ENCODE measurements at regions not wholly inside any gene's neighbourhood (a gene's known extent, or its start where the extent isn't known, plus 50 kb on each side); places are given as distances from the start of the nearest gene placed in this dataset.

DNA sequence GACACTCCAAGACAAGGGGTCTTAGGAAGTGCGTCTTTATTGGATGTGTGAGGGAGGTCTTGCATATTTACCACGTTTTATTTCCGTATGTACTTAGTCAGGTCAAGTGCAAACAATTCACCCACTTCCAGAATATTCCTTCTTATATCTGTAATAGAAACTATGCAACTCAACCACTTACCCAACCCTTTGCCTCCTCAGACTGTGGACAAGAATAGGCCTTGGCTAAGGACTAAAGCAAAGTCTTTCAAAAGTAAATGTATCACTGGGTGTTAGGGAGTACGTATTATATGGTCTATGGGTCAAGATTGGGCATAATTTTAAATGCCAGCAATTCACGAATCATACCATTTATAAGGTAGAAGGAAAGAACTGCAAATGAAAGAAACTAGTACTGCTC lies 484.8 kb downstream of the MBD2 start (continued):
- no peak for TF ChIP-seq TOE1 (IDR thresholded peaks at IDR 0.05; ENCODE audit: borderline replicate concordance)
- TF ChIP-seq TOE1 (CRISPR knock-in tag; IDR thresholded peaks at IDR 0.05; ENCODE audit: borderline replicate concordance, low read depth), result no peak
- TF ChIP-seq, protein P1, sequence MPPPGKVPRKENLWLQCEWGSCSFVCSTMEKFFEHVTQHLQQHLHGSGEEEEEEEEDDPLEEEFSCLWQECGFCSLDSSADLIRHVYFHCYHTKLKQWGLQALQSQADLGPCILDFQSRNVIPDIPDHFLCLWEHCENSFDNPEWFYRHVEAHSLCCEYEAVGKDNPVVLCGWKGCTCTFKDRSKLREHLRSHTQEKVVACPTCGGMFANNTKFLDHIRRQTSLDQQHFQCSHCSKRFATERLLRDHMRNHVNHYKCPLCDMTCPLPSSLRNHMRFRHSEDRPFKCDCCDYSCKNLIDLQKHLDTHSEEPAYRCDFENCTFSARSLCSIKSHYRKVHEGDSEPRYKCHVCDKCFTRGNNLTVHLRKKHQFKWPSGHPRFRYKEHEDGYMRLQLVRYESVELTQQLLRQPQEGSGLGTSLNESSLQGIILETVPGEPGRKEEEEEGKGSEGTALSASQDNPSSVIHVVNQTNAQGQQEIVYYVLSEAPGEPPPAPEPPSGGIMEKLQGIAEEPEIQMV (tag; conservative IDR thresholded peaks at IDR 0.05; ENCODE audit: low read depth), result no peak
- no peak for TF ChIP-seq LCOR (CRISPR knock-in tag; IDR thresholded peaks at IDR 0.05)
- no peak for TF ChIP-seq ZBED1 (IDR thresholded peaks at IDR 0.05)
- TF ChIP-seq TAL1 (IDR thresholded peaks at IDR 0.05), result no peak
- TF ChIP-seq ZNF124 (CRISPR knock-in tag; IDR thresholded peaks at IDR 0.05), result no peak

- ATAC-seq (no peak), FAIRE-seq (no peak), DNase-seq (ENCODE audit: extremely low read depth in 1 of 4, low spot score in 3 of 4) (no peak)
- intact Hi-C loops (cut with micrococcal nuclease) (no loop called here), in situ Hi-C loops (cut with MboI) (no loop called here)
- no peak overlapping the region for H3K27ac ChIP-seq (ENCODE audit: extremely low read depth, low read depth, low read length)
- no peak overlapping the region for H2AFZ ChIP-seq (ENCODE audit: low read depth, low read length)
- H3K9me1 ChIP-seq (ENCODE audit: control insufficient read depth, insufficient read depth, low read length), result no peaks in the 10 kb centered on the region
- CTCF ChIA-PET (ENCODE audit: low intra/inter-chr PET ratio), result no interaction called here
- no peaks in the 10 kb centered on the region for H3K9me3 ChIP-seq (replicated peaks; ENCODE audit: control insufficient read depth, insufficient read depth, low read depth, low read length)
- no peak for TF ChIP-seq SMARCC2 (IDR thresholded peaks at IDR 0.05; ENCODE audit: low read depth)
- TF ChIP-seq ZNF696 (CRISPR knock-in tag; conservative IDR thresholded peaks at IDR 0.05), result no peak
- TF ChIP-seq, protein P2, sequence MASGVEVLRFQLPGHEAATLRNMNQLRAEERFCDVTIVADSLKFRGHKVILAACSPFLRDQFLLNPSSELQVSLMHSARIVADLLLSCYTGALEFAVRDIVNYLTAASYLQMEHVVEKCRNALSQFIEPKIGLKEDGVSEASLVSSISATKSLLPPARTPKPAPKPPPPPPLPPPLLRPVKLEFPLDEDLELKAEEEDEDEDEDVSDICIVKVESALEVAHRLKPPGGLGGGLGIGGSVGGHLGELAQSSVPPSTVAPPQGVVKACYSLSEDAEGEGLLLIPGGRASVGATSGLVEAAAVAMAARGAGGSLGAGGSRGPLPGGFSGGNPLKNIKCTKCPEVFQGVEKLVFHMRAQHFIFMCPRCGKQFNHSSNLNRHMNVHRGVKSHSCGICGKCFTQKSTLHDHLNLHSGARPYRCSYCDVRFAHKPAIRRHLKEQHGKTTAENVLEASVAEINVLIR (CRISPR knock-in tag; IDR thresholded peaks at IDR 0.05), result no peak
- no peak for TF ChIP-seq OTX1 (CRISPR knock-in tag; IDR thresholded peaks at IDR 0.05)
- no peak for TF ChIP-seq MCM7 (IDR thresholded peaks at IDR 0.05)
- no peak for TF ChIP-seq ZNF263 (CRISPR knock-in tag; IDR thresholded peaks at IDR 0.05; ENCODE audit: borderline replicate concordance)
- TF ChIP-seq U2AF1 (optimal IDR thresholded peaks at IDR 0.05; ENCODE audit: low read depth, low read length), result no peak
- no peak for TF ChIP-seq MEF2A (IDR thresholded peaks at IDR 0.05; ENCODE audit: control insufficient read depth, low read depth, low read length)
- no peak for TF ChIP-seq KLF10 (CRISPR knock-in tag; IDR thresholded peaks at IDR 0.05)
- no peak for TF ChIP-seq BRD4 (IDR thresholded peaks at IDR 0.05)
- no peak for TF ChIP-seq SREBF2 (CRISPR knock-in tag; IDR thresholded peaks at IDR 0.05)
- H3K4me2 ChIP-seq (ENCODE audit: insufficient read depth, low read length), result no peak overlapping the region
- H3K4me3 ChIP-seq, result no peak overlapping the region
- H3K27me3 ChIP-seq (ENCODE audit: control insufficient read depth in 2 of 2, insufficient read depth in 2 of 2, low read length in 2 of 2), result no peaks in the 10 kb centered on the region
- POLR2A ChIA-PET, result no interaction called here
- H3K4me1 ChIP-seq (replicated peaks in 1 of 2; ENCODE audit: control insufficient read depth in 2 of 2, insufficient read depth in 2 of 2, low read length in 2 of 2), result no peaks in the 10 kb centered on the region
- no TSS peak for BruUV-seq (replicated peaks)
- H3K36me3 ChIP-seq (ENCODE audit: control insufficient read depth, insufficient read depth, low read length), result no peaks in the 10 kb centered on the region
- H3K9ac ChIP-seq (ENCODE audit: insufficient read depth in 1 of 2, low read depth in 2 of 2, low read length in 2 of 2), result no peak overlapping the region
- H4K20me1 ChIP-seq (replicated peaks; ENCODE audit: control insufficient read depth, insufficient read depth, low read length), result no peaks in the 10 kb centered on the region
- WGBS (ENCODE audit: insufficient coverage, low coverage, missing lambda C conversion rate), result 0% methylated on average over 1 of the region's 1 CpG
- H3K79me2 ChIP-seq (ENCODE audit: control insufficient read depth, insufficient read depth, low read length), result no peaks in the 10 kb centered on the region
These were observed 488.9 kb downstream of the MBD2 start for GRCh38 chr18:53735526-53735925.

Measured in K562 (cell line).